ENCODE measurements at regions not wholly inside any gene's neighbourhood (a gene's known extent, or its start where the extent isn't known, plus 50 kb on each side); places are given as distances from the start of the nearest gene placed in this dataset.
A peak's percentile ranks its signal among the peaks of the same experiment; 100 is the strongest.
"Not testable (repeated sequence)": the region's sequence is repeated elsewhere in the genome, so short reads cannot be mapped to it uniquely, and the experiment has no call there.

- DNase-seq (ENCODE audit: low read depth in 1 of 2, low spot score in 1 of 2): not testable (repeated sequence)
Measured at GRCh38 chr22:22296047-22296446, 51.5 kb downstream of the VPREB1 start.

GRCh38 chr22:22297159-22297793, 52.7 kb downstream of the VPREB1 start:
- not testable (repeated sequence) for DNase-seq (ENCODE audit: low read depth in 1 of 2, low spot score in 1 of 2)

- peak; percentile 62 to 63 for DNase-seq (ENCODE audit: low read depth in 1 of 2, low spot score in 1 of 2)
Measured at GRCh38 chr22:22297794-22298653, 53.4 kb downstream of the VPREB1 start.

- DNase-seq (ENCODE audit: low read depth in 1 of 2, low spot score in 1 of 2): not testable (repeated sequence)
Measured at GRCh38 chr22:22298654-22299009, 54.0 kb downstream of the VPREB1 start.

- not testable (repeated sequence) for DNase-seq (ENCODE audit: low read depth in 1 of 2, low spot score in 1 of 2)
Measured at GRCh38 chr22:22300511-22300910, 55.9 kb downstream of the VPREB1 start.

- not testable (repeated sequence) for DNase-seq (ENCODE audit: low read depth in 1 of 2, low spot score in 1 of 2)
Measured at GRCh38 chr22:22300946-22301345, 56.4 kb downstream of the VPREB1 start.

- no peak for DNase-seq (ENCODE audit: low read depth in 1 of 2, low spot score in 1 of 2)
Measured at GRCh38 chr22:22316589-22316988, 72.0 kb downstream of the VPREB1 start.

GRCh38 chr22:22318723-22319465, 74.3 kb downstream of the VPREB1 start:
- DNase-seq (ENCODE audit: low read depth in 1 of 2, low spot score in 1 of 2): no peak

GRCh38 chr22:22321743-22322611, 77.4 kb downstream of the VPREB1 start:
- DNase-seq (ENCODE audit: low read depth in 1 of 2, low spot score in 1 of 2): peak; percentile 46 to 52

- no peak for DNase-seq (ENCODE audit: low read depth in 1 of 2, low spot score in 1 of 2)
Measured at GRCh38 chr22:22322792-22323191, 78.2 kb downstream of the VPREB1 start.

- DNase-seq (ENCODE audit: low read depth in 1 of 2, low spot score in 1 of 2): no peak
Measured at GRCh38 chr22:22327723-22328122, 83.1 kb downstream of the VPREB1 start.

GRCh38 chr22:22329792-22330191, 85.2 kb downstream of the VPREB1 start:
- no peak for DNase-seq (ENCODE audit: low read depth in 1 of 2, low spot score in 1 of 2)

- DNase-seq (ENCODE audit: low read depth in 1 of 2, low spot score in 1 of 2): not testable (repeated sequence)
Measured at GRCh38 chr22:22335640-22336039, 91.1 kb downstream of the VPREB1 start.

- DNase-seq (ENCODE audit: low read depth in 1 of 2, low spot score in 1 of 2): not testable (repeated sequence)
Measured at GRCh38 chr22:22336333-22336732, 91.7 kb downstream of the VPREB1 start.

- not testable (repeated sequence) for DNase-seq (ENCODE audit: low read depth in 1 of 2, low spot score in 1 of 2)
Measured at GRCh38 chr22:22338778-22339177, 94.2 kb downstream of the VPREB1 start.

GRCh38 chr22:22341736-22342135, 97.2 kb downstream of the VPREB1 start:
- no peak for DNase-seq (ENCODE audit: low read depth in 1 of 2, low spot score in 1 of 2)

- DNase-seq (ENCODE audit: low read depth in 1 of 2, low spot score in 1 of 2): peak; percentile 43 to 57
Measured at GRCh38 chr22:22342697-22343580, 98.4 kb downstream of the VPREB1 start.

- no peak for DNase-seq (ENCODE audit: low read depth in 1 of 2, low spot score in 1 of 2)
Measured at GRCh38 chr22:22343581-22344296, 99.2 kb downstream of the VPREB1 start.

GRCh38 chr22:22344430-22344829, 99.8 kb downstream of the VPREB1 start:
- DNase-seq (ENCODE audit: low read depth in 1 of 2, low spot score in 1 of 2): no peak

Measured in activated CD4-positive, alpha-beta T cell treated with anti-CD3 and anti-CD28 coated beads, Interleukin-2, amount 50 U/mL, for 24 hours (primary cell).